ENCODE measurements at regions not wholly inside any gene's neighbourhood (a gene's known extent, or its start where the extent isn't known, plus 50 kb on each side); places are given as distances from the start of the nearest gene placed in this dataset.

DNA sequence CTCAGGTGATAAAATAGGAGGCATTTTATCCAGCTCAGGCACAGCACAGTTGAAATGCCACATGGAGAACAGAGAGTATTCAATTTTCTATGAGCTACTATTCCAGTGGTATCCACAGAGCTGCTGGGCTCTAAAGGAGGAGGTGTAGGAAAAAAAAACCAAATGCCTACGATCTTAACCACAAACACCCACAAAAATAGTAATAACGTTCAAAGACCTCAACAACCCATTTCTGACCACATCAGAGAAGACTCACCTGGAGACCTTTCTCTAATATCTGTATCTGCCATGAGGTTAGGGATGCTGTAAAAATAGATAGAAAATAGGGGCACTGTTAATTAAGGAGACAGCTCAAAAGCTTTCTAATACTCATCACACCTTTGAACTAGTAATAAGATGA, 294.6 kb upstream of the PARD3B start:
- Mint-ChIP-seq H3K27me3 (ENCODE audit: unreplicated experiment) (peaks cover 5% of the 10 kb centered on the region), H3K4me1 (ENCODE audit: unreplicated experiment) (peaks cover 20% of the 10 kb centered on the region), H3K27ac (ENCODE audit: unreplicated experiment) (no peak overlapping the region), H3K36me3 (ENCODE audit: low read depth, unreplicated experiment) (peaks cover 6% of the 10 kb centered on the region), H3K9me3 (ENCODE audit: unreplicated experiment) (no peaks in the 10 kb centered on the region), H3K4me3 (ENCODE audit: unreplicated experiment) (no peak overlapping the region)
- TF ChIP-seq, protein P1, sequence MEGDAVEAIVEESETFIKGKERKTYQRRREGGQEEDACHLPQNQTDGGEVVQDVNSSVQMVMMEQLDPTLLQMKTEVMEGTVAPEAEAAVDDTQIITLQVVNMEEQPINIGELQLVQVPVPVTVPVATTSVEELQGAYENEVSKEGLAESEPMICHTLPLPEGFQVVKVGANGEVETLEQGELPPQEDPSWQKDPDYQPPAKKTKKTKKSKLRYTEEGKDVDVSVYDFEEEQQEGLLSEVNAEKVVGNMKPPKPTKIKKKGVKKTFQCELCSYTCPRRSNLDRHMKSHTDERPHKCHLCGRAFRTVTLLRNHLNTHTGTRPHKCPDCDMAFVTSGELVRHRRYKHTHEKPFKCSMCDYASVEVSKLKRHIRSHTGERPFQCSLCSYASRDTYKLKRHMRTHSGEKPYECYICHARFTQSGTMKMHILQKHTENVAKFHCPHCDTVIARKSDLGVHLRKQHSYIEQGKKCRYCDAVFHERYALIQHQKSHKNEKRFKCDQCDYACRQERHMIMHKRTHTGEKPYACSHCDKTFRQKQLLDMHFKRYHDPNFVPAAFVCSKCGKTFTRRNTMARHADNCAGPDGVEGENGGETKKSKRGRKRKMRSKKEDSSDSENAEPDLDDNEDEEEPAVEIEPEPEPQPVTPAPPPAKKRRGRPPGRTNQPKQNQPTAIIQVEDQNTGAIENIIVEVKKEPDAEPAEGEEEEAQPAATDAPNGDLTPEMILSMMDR (IDR thresholded peaks at IDR 0.05; ENCODE audit: unreplicated experiment) = no peak
- no peak for DNase-seq (ENCODE audit: low spot score)

DNA sequence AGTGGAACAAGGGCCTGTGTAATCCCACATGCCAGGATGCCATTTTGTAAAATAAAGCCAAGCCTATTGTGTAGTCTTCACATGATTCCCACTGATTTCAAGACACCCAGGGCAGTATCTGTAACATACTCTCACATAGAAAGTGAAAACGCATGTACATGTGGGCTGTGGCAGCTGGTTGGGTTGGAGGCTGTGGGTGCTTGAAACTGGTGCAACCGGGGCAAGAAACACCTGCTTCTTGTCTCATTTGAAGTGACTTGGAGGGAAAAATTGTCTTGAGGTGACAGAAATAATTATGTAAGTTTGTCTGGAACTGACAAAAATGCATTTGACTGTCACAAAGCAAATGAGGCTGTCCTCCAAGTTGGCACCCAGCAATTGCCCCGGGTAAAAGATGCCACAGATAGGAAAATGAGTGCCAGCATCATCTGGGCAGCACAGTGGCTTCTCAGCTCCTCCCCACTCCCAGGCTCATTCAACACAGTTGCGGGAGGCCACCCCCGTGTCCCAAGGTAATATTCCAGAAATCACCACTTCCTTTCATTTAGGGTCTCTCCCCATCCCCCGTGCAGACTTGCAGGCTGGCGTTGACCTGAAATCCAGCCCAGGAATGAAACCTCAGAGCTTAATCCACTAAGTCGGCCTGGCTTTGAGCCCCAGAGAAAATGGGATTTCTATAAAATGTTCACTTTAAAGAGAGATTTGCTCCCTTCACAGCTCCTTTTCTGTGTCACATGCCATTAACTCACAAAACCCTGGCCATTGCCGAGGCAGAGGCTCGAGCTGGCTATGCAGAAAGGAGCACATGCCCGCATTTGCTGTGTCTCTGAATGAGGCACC, 293.9 kb upstream of the PARD3B start:
- Mint-ChIP-seq H3K36me3 (ENCODE audit: low read depth, unreplicated experiment) (peaks cover 6% of the 10 kb centered on the region), H3K9me3 (ENCODE audit: unreplicated experiment) (no peaks in the 10 kb centered on the region), H3K27me3 (ENCODE audit: unreplicated experiment) (peaks cover 5% of the 10 kb centered on the region), H3K4me3 (ENCODE audit: unreplicated experiment) (no peak overlapping the region), H3K27ac (ENCODE audit: unreplicated experiment) (no peak overlapping the region), H3K4me1 (ENCODE audit: unreplicated experiment) (peaks cover 26% of the 10 kb centered on the region)
- TF ChIP-seq, protein P1 (IDR thresholded peaks at IDR 0.05; ENCODE audit: unreplicated experiment) = no peak
- no peak for DNase-seq (ENCODE audit: low spot score)

DNA sequence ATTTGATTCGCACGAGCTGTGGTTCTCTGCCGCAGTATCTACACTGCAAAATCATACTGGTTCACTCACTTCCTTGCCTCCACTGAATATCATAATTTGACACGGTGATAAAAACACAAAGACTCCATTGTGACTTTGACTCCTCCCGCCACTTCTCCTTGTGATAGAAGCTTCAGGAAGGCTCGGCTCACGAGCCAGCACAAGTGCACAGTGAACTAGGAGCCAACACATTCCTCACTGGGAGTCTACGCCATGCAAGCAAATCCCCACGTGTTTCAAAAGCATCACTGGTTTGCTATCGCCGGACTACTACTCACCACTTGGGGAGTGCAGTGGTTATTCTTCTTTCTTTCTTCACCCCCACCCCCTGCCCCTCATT, 293.3 kb upstream of the PARD3B start:
- H3K27ac Mint-ChIP-seq (ENCODE audit: unreplicated experiment) = no peak overlapping the region
- H3K27me3 Mint-ChIP-seq (ENCODE audit: unreplicated experiment) = peaks cover 5% of the 10 kb centered on the region
- peaks cover 32% of the 10 kb centered on the region for H3K4me1 Mint-ChIP-seq (ENCODE audit: unreplicated experiment)
- no peak for DNase-seq (ENCODE audit: low spot score)
- no peak overlapping the region for H3K4me3 Mint-ChIP-seq (ENCODE audit: unreplicated experiment)
- TF ChIP-seq, protein P1 (IDR thresholded peaks at IDR 0.05; ENCODE audit: unreplicated experiment) = no peak
- H3K36me3 Mint-ChIP-seq (ENCODE audit: low read depth, unreplicated experiment) = peaks cover 6% of the 10 kb centered on the region
- H3K9me3 Mint-ChIP-seq (ENCODE audit: unreplicated experiment) = no peaks in the 10 kb centered on the region

DNA sequence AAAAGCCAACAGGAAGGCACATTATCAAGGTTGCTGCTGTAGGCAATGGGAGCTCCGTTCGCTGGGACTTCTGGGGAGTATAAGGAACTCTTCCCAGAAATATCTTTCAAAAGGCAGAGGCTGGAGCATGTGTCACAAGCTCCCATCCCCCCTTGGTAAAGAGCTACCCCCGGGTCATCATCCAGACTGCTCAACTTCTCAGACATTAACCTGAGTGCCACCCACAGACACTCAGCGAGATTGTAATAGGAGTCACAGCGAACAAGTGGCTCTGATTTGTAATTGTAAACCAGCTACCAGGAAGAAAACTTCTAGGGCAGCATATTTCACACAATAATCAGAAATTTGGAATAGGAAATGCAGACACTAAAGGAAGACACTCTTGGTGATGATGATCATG, 290.2 kb upstream of the PARD3B start:
- Mint-ChIP-seq H3K36me3 (ENCODE audit: low read depth, unreplicated experiment) (peaks cover 6% of the 10 kb centered on the region), H3K4me3 (ENCODE audit: unreplicated experiment) (no peak overlapping the region), H3K27ac (ENCODE audit: unreplicated experiment) (no peak overlapping the region), H3K9me3 (ENCODE audit: unreplicated experiment) (no peaks in the 10 kb centered on the region), H3K4me1 (ENCODE audit: unreplicated experiment) (peaks cover 41% of the 10 kb centered on the region), H3K27me3 (ENCODE audit: unreplicated experiment) (peaks cover 3% of the 10 kb centered on the region)
- no peak for DNase-seq (ENCODE audit: low spot score)
- TF ChIP-seq, protein P1 (IDR thresholded peaks at IDR 0.05; ENCODE audit: unreplicated experiment) = no peak

DNA sequence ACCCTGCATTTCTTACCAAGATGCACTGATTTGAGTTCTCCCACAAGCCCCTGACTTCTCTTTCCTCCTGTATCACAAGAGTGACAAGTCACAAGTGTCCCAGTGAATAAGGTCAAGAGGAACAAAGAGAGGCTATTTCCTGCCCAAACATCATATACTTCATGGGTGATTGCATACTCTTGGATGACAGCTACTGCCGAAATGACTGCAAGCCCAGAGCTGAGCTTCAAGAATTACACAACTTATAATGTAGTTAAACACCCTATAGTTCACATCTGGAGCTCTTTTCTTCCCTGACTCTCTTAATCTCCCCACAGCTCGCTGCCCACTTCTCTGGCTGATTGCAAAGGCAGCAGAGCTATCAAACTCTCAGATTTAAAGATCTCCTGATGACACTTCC, 289.7 kb upstream of the PARD3B start:
- H3K4me3 Mint-ChIP-seq (ENCODE audit: unreplicated experiment) = no peak overlapping the region
- H3K4me1 Mint-ChIP-seq (ENCODE audit: unreplicated experiment) = peaks cover 44% of the 10 kb centered on the region
- no peak overlapping the region for H3K27ac Mint-ChIP-seq (ENCODE audit: unreplicated experiment)
- no peak for DNase-seq (ENCODE audit: low spot score)
- no peaks in the 10 kb centered on the region for H3K9me3 Mint-ChIP-seq (ENCODE audit: unreplicated experiment)
- TF ChIP-seq, protein P1 (IDR thresholded peaks at IDR 0.05; ENCODE audit: unreplicated experiment) = no peak
- H3K36me3 Mint-ChIP-seq (ENCODE audit: low read depth, unreplicated experiment) = peaks cover 6% of the 10 kb centered on the region
- H3K27me3 Mint-ChIP-seq (ENCODE audit: unreplicated experiment) = peaks cover 3% of the 10 kb centered on the region
